SHP77 treated with DMSO at 0.1 percent for 48 hours (cell line): ENCODE measurements at regions not wholly inside any gene's neighbourhood (a gene's known extent, or its start where the extent isn't known, plus 50 kb on each side); places are given as distances from the start of the nearest gene placed in this dataset.
"Not testable (repeated sequence)": the region's sequence is repeated elsewhere in the genome, so short reads cannot be mapped to it uniquely, and the experiment has no call there.

Source experiments
- DNase-seq: peaks from one replicate; lab custom pipeline; 2025; lab: John Stamatoyannopoulos, UW

- DNase-seq, result no peak
These were observed 286.0 kb upstream of the DEPDC1 start for GRCh38 chr1:68782890-68783289.

- no peak for DNase-seq
These were observed 288.4 kb upstream of the DEPDC1 start for GRCh38 chr1:68785328-68785727.

- no peak for DNase-seq
These were observed 291.9 kb upstream of the DEPDC1 start for GRCh38 chr1:68788762-68789161.

GRCh38 chr1:68791800-68792199 lies 294.9 kb upstream of the DEPDC1 start:
- DNase-seq, result no peak

- DNase-seq, result no peak
These were observed 299.1 kb upstream of the DEPDC1 start for GRCh38 chr1:68795956-68796355.

- DNase-seq, result no peak
These were observed 300.0 kb upstream of the DEPDC1 start for GRCh38 chr1:68796888-68797287.

- DNase-seq, result no peak
These were observed 301.2 kb upstream of the DEPDC1 start for GRCh38 chr1:68798071-68798470.

- no peak for DNase-seq
These were observed 302.2 kb upstream of the DEPDC1 start for GRCh38 chr1:68799096-68799495.

GRCh38 chr1:68800182-68800581 lies 303.3 kb upstream of the DEPDC1 start:
- DNase-seq, result no peak

GRCh38 chr1:68801440-68801839 lies 304.6 kb upstream of the DEPDC1 start:
- no peak for DNase-seq

GRCh38 chr1:68805097-68805641 lies 308.3 kb upstream of the DEPDC1 start:
- DNase-seq, result no peak

- no peak for DNase-seq
These were observed 311.5 kb upstream of the DEPDC1 start for GRCh38 chr1:68808351-68808750.

GRCh38 chr1:68811806-68812205 lies 314.9 kb upstream of the DEPDC1 start:
- DNase-seq, result no peak

- no peak for DNase-seq
These were observed 315.5 kb upstream of the DEPDC1 start for GRCh38 chr1:68812333-68812732.

GRCh38 chr1:68814067-68814466 lies 317.2 kb upstream of the DEPDC1 start:
- DNase-seq, result no peak

GRCh38 chr1:68815632-68816031 lies 318.8 kb upstream of the DEPDC1 start:
- no peak for DNase-seq

GRCh38 chr1:68817505-68818210 lies 320.8 kb upstream of the DEPDC1 start:
- not testable (repeated sequence) for DNase-seq

- no peak for DNase-seq
These were observed 322.4 kb upstream of the DEPDC1 start for GRCh38 chr1:68819190-68819829.

GRCh38 chr1:68820151-68820550 lies 323.3 kb upstream of the DEPDC1 start:
- no peak for DNase-seq

- no peak for DNase-seq
These were observed 330.0 kb upstream of the DEPDC1 start for GRCh38 chr1:68826836-68827235.

- DNase-seq, result no peak
These were observed 330.4 kb upstream of the DEPDC1 start for GRCh38 chr1:68827261-68827660.

GRCh38 chr1:68828013-68828412 lies 331.1 kb upstream of the DEPDC1 start:
- DNase-seq, result no peak

- no peak for DNase-seq
These were observed 334.4 kb upstream of the DEPDC1 start for GRCh38 chr1:68831281-68831680.

GRCh38 chr1:68848017-68848416 lies 351.1 kb upstream of the DEPDC1 start:
- DNase-seq, result no peak
